Type B pancreatic cell (in vitro differentiated cells): ENCODE measurements at regions not wholly inside any gene's neighbourhood (a gene's known extent, or its start where the extent isn't known, plus 50 kb on each side); places are given as distances from the start of the nearest gene placed in this dataset.
"Not testable (repeated sequence)": the region's sequence is repeated elsewhere in the genome, so short reads cannot be mapped to it uniquely, and the experiment has no call there.

Experiments used
- DNase-seq: peaks from one replicate; pipeline ENCODE4 v3.0.0; 2021; ENCODE audit warnings: mixed read lengths; ENCODE audit not compliant: unreplicated experiment; ENCODE audit errors: extremely low spot score
- H3K27ac Mint-ChIP-seq: 2 replicates; pipeline ENCODE4 v1.8.0; 2021; ENCODE audit warnings: mild to moderate bottlenecking, mixed read lengths
- H3K27me3 Mint-ChIP-seq: 2 replicates; pipeline ENCODE4 v1.8.0; 2021; ENCODE audit warnings: mixed read lengths
- H3K36me3 Mint-ChIP-seq: 2 replicates; pipeline ENCODE4 v1.8.0; 2021; ENCODE audit warnings: mixed read lengths
- H3K4me1 Mint-ChIP-seq: one replicate; pipeline ENCODE4 v1.8.0; 2021; ENCODE audit warnings: mixed read lengths; ENCODE audit not compliant: unreplicated experiment
- H3K4me3 Mint-ChIP-seq: 2 replicates; pipeline ENCODE4 v1.8.0; 2021; ENCODE audit warnings: mild to moderate bottlenecking, mixed read lengths
- H3K9me3 Mint-ChIP-seq: 2 replicates; pipeline ENCODE4 v1.8.0; 2021; ENCODE audit warnings: mixed read lengths
- CTCF ChIP-seq: fragments of 200-600 bp; sonication (generic); conservative IDR thresholded peaks from 2 replicates; pipeline ENCODE4 v1.5.0; 2021; ENCODE audit warnings: antibody characterized with exemption, mild to moderate bottlenecking

- H3K4me3 Mint-ChIP-seq, result no peak overlapping the region
- no peaks in the 10 kb centered on the region for H3K36me3 Mint-ChIP-seq
- no peaks in the 10 kb centered on the region for H3K9me3 Mint-ChIP-seq
- no peak overlapping the region for H3K27ac Mint-ChIP-seq
- H3K27me3 Mint-ChIP-seq, result no peaks in the 10 kb centered on the region
- TF ChIP-seq CTCF, result no peak
- H3K4me1 Mint-ChIP-seq, result no peaks in the 10 kb centered on the region
- DNase-seq, result no peak
These were observed 172.5 kb downstream of the CTH start for GRCh38 chr1:70583522-70583921.

- no peak for DNase-seq
- H3K27ac Mint-ChIP-seq, result no peak overlapping the region
- H3K4me3 Mint-ChIP-seq, result no peak overlapping the region
- TF ChIP-seq CTCF, result no peak
- H3K27me3 Mint-ChIP-seq, result no peaks in the 10 kb centered on the region
- H3K36me3 Mint-ChIP-seq, result no peaks in the 10 kb centered on the region
- H3K9me3 Mint-ChIP-seq, result no peaks in the 10 kb centered on the region
- H3K4me1 Mint-ChIP-seq, result no peaks in the 10 kb centered on the region
These were observed 175.0 kb downstream of the CTH start for GRCh38 chr1:70586046-70586445.

DNA sequence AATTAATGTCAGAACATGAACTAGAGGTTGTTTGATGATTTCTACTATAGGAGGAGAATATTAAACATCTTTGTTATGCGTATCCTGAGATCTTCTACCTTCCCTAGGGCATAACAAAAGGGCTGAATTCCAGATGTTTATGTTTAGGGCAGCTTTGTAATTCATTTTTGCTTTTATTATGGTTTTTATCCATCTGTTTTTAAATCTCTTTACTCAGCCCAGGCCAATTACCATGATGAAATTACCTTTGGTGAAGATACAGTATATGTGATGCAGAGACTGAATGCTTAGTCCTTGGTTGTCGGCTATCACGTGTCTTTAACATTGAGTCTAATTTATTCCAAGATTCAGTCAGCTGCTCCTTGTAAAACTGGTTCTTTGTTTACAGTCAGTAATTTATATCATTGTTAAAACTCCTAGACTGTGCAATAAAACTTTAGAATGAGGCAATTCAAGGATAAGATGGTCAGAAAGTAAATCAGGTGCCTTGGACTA, 176.9 kb downstream of the CTH start:
- no peaks in the 10 kb centered on the region for H3K27me3 Mint-ChIP-seq
- H3K9me3 Mint-ChIP-seq, result no peaks in the 10 kb centered on the region
- no peak for DNase-seq
- no peak overlapping the region for H3K4me3 Mint-ChIP-seq
- no peaks in the 10 kb centered on the region for H3K36me3 Mint-ChIP-seq
- no peaks in the 10 kb centered on the region for H3K4me1 Mint-ChIP-seq
- no peak for TF ChIP-seq CTCF
- H3K27ac Mint-ChIP-seq, result no peak overlapping the region

GRCh38 chr1:70593551-70593950, 182.5 kb downstream of the CTH start:
- not testable (repeated sequence) for H3K27ac Mint-ChIP-seq, H3K4me3 Mint-ChIP-seq, H3K36me3 Mint-ChIP-seq, H3K4me1 Mint-ChIP-seq, H3K27me3 Mint-ChIP-seq, H3K9me3 Mint-ChIP-seq, DNase-seq

- no peaks in the 10 kb centered on the region for H3K4me1 Mint-ChIP-seq
- H3K36me3 Mint-ChIP-seq, result no peaks in the 10 kb centered on the region
- no peak overlapping the region for H3K27ac Mint-ChIP-seq
- peaks cover 4% of the 10 kb centered on the region for H3K27me3 Mint-ChIP-seq
- no peak for DNase-seq
- no peaks in the 10 kb centered on the region for H3K9me3 Mint-ChIP-seq
- no peak overlapping the region for H3K4me3 Mint-ChIP-seq
- no peak for TF ChIP-seq CTCF
These were observed 197.7 kb downstream of the CTH start for GRCh38 chr1:70608815-70609214.

DNA sequence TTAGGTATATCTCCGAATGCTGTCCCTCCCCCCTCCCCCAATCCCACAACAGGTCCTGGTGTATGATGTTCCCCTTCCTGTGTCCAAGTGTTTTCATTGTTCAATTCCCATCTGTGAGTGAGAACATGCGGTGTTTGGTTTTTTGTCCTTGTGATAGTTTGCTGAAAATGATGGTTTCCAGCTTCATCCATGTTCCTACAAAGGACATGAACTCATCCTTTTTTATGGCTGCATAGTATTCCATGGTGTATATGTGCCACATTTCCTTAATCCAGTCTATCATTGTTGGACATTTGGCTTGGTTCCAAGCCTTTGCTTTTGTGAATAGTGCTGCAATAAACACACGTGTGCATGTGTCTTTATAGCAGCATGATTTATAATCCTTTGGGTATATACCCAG, 199.1 kb downstream of the CTH start:
- H3K27me3 Mint-ChIP-seq, H3K4me1 Mint-ChIP-seq, H3K4me3 Mint-ChIP-seq, DNase-seq, H3K36me3 Mint-ChIP-seq, H3K9me3 Mint-ChIP-seq, H3K27ac Mint-ChIP-seq: not testable (repeated sequence)

- Mint-ChIP-seq H3K9me3 (no peaks in the 10 kb centered on the region), H3K27me3 (peaks cover 3% of the 10 kb centered on the region), H3K4me3 (no peak overlapping the region), H3K4me1 (no peaks in the 10 kb centered on the region), H3K36me3 (no peaks in the 10 kb centered on the region), H3K27ac (no peak overlapping the region)
- TF ChIP-seq CTCF, result no peak
- no peak for DNase-seq
These were observed 205.9 kb downstream of the CTH start for GRCh38 chr1:70616946-70617345.
